GM06990 (cell line): ENCODE measurements at regions not wholly inside any gene's neighbourhood (a gene's known extent, or its start where the extent isn't known, plus 50 kb on each side); places are given as distances from the start of the nearest gene placed in this dataset.

ENCODE experiments used
- DNase-seq: peaks from one replicate; pipeline ENCODE4 v3.0.0-alpha.2; 2011; ENCODE audit not compliant: insufficient read length; ENCODE audit errors: extremely low read depth
- H3K27me3 ChIP-seq: replicated peaks from 2 replicates; pipeline ENCODE4 v1.6.0; 2011; ENCODE audit warnings: low read length; ENCODE audit not compliant: control insufficient read depth, insufficient read depth
- H3K36me3 ChIP-seq: 2 replicates; pipeline ENCODE4 v1.5.1; 2011; ENCODE audit warnings: low read length; ENCODE audit not compliant: control insufficient read depth, insufficient read depth
- H3K4me3 ChIP-seq: replicated peaks from 2 replicates; pipeline ENCODE4 v1.5.1; 2011; ENCODE audit warnings: low read depth, mild to moderate bottlenecking, control low read depth, low read length
- TF ChIP-seq, protein P1 (sequence below): IDR thresholded peaks from 2 replicates; pipeline ENCODE4 v1.5.1; 2011; ENCODE audit warnings: low read length, control low read depth, mild to moderate bottlenecking, inconsistent platforms; ENCODE audit not compliant: insufficient read depth, poor library complexity, severe bottlenecking

DNA sequence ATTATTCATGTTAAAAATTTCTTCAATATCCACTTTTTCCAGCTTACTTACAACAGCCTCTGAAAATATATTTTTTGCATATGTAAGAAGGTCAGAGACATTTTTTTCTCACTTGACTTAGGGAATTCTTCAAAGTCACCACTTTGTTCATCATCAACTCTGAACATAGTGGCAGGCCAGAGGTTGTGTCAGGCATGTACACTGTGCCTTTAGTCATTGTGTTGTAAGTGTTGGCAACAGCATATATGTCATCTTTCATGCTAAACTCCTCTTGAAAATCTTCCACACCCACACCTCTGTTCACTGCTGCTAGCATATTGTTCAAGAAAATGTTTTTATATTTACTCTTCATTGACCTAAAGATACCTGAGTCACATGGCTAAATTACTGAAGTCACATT, 52.2 kb upstream of the ACVR1 start:
- H3K4me3 ChIP-seq, result no peak overlapping the region
- TF ChIP-seq, protein P1, sequence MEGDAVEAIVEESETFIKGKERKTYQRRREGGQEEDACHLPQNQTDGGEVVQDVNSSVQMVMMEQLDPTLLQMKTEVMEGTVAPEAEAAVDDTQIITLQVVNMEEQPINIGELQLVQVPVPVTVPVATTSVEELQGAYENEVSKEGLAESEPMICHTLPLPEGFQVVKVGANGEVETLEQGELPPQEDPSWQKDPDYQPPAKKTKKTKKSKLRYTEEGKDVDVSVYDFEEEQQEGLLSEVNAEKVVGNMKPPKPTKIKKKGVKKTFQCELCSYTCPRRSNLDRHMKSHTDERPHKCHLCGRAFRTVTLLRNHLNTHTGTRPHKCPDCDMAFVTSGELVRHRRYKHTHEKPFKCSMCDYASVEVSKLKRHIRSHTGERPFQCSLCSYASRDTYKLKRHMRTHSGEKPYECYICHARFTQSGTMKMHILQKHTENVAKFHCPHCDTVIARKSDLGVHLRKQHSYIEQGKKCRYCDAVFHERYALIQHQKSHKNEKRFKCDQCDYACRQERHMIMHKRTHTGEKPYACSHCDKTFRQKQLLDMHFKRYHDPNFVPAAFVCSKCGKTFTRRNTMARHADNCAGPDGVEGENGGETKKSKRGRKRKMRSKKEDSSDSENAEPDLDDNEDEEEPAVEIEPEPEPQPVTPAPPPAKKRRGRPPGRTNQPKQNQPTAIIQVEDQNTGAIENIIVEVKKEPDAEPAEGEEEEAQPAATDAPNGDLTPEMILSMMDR, result no peak
- H3K36me3 ChIP-seq, result no peaks in the 10 kb centered on the region
- no peak for DNase-seq
- no peaks in the 10 kb centered on the region; the same call in 1 of the 2 replicates for H3K27me3 ChIP-seq

DNA sequence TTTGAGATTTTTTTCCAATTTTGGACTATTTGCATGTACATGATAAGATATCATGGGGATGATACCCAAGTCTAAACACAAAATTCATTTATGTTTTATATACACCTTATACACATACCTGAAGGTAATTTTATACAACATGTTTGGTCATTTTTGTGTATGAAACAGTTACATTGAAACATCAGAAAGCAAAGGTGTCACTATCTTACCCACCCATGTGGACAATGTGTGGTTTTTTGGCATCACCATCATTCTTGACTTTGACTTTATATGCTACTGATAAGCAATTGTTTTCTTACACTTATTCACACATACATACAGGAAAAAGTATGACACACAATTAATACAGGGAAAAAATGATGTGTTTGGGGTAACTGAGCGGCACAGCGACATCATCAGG, 51.0 kb upstream of the ACVR1 start:
- TF ChIP-seq, protein P1, result no peak
- H3K36me3 ChIP-seq, result no peaks in the 10 kb centered on the region
- no peak for DNase-seq
- no peaks in the 10 kb centered on the region; the same call in 1 of the 2 replicates for H3K27me3 ChIP-seq
- H3K4me3 ChIP-seq, result no peak overlapping the region
